ENCODE measurements at regions not wholly inside any gene's neighbourhood (a gene's known extent, or its start where the extent isn't known, plus 50 kb on each side); places are given as distances from the start of the nearest gene placed in this dataset.
"Not testable (repeated sequence)": the region's sequence is repeated elsewhere in the genome, so short reads cannot be mapped to it uniquely, and the experiment has no call there.

DNA sequence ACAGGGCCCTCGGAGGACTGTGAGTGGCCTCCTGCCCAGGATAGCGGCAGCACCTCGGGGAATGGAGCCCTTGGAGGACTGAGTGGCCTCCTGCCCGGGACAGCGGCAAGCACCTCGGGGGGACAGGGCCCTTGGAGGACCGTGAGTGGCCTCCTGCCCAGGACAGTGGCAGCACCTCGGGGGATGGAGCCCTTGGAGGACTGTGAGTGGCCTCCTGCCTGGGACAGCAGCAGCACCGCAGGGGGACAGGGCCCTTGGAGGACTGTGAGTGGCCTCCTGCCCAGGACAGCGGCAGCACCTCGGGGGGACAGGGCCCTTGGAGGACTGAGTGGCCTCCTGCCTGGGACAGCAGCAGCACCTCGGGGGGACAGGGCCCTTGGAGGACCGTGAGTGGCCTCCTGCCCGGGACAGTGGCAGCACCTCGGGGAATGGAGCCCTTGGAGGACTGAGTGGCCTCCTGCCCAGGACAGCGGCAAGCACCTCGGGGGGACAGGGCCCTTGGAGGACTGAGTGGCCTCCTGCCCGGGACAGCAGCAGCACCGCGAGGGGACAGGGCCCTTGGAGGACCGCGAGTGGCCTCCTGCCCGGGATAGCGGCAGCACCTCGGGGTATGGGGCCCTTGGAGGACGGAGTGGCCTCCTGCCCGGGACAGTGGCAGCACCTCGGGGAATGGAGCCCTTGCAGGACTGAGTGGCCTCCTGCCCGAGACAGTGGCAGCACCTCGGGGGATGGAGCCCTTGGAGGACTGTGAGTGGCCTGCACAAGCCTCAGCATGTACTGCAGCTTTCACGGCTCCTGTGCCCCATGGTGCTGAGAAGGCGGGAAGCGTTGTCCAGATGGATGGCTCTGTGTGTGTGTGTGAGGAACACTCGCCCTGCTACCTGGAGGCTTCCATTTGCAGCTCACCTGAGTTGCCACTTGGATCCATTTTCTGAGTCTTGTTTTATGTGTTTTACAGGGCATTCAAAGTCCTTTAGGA, 109.5 kb downstream of the SOX1 start:
- H4K91ac ChIP-seq (replicated peaks; ENCODE audit: insufficient read length, low read length); H3K23ac ChIP-seq (ENCODE audit: insufficient read length); H2BK15ac ChIP-seq (ENCODE audit: low read length); H2BK12ac ChIP-seq (ENCODE audit: low read depth, low read length); H2BK20ac ChIP-seq (ENCODE audit: low read length); H3K27me3 ChIP-seq (replicated peaks in 1 of 4; ENCODE audit: control insufficient read depth in 3 of 4, extremely low read depth in 1 of 4, insufficient read depth in 3 of 4, low read length in 3 of 4); H2AFZ ChIP-seq (ENCODE audit: low read length); H3K14ac ChIP-seq (ENCODE audit: insufficient read length); H3K79me2 ChIP-seq (ENCODE audit: control insufficient read depth in 1 of 2, insufficient read depth in 2 of 2, low read length in 2 of 2); H3K4me3 ChIP-seq (ENCODE audit: extremely low read depth in 1 of 4, insufficient read depth in 2 of 4, low read depth in 3 of 4, low read length in 4 of 4); H4K20me1 ChIP-seq (replicated peaks in 1 of 2; ENCODE audit: control insufficient read depth in 1 of 2, insufficient read depth in 2 of 2, low read length in 2 of 2); H3K23me2 ChIP-seq (ENCODE audit: low read depth, low read length); FAIRE-seq; H3K18ac ChIP-seq (ENCODE audit: extremely low read depth, low read length); H3K79me1 ChIP-seq (ENCODE audit: low read depth, low read length); H3K27ac ChIP-seq (ENCODE audit: low read depth, low read length); H2BK5ac ChIP-seq (ENCODE audit: low read depth, low read length); H3K4ac ChIP-seq (replicated peaks; ENCODE audit: insufficient read length, low read depth, low read length); CTCF ChIA-PET (ENCODE audit: partially characterized antibody); DNase-seq (ENCODE audit: low read depth in 1 of 2, low spot score in 2 of 2); H3K56ac ChIP-seq (replicated peaks; ENCODE audit: insufficient read length, low read depth, low read length); POLR2A ChIA-PET (ENCODE audit: partially characterized antibody); H3K36me3 ChIP-seq (ENCODE audit: control insufficient read depth in 2 of 4, insufficient read depth in 4 of 4, low read length in 3 of 4); H3K4me2 ChIP-seq (ENCODE audit: insufficient read depth in 1 of 2, low read depth in 2 of 2, low read length in 2 of 2); H4K5ac ChIP-seq (ENCODE audit: insufficient read length, low read depth, low read length); H2AK5ac ChIP-seq (ENCODE audit: low read depth, low read length); H2BK120ac ChIP-seq (replicated peaks; ENCODE audit: low read depth, low read length); H4K8ac ChIP-seq (ENCODE audit: extremely low read depth, insufficient read depth, low read length); H3K4me1 ChIP-seq (replicated peaks in 1 of 4; ENCODE audit: control insufficient read depth in 3 of 4, insufficient read depth in 4 of 4, low read length in 3 of 4); H3K9ac ChIP-seq (replicated peaks in 1 of 4; ENCODE audit: extremely low read depth in 1 of 4, low read depth in 3 of 4, low read length in 3 of 4); H3K9me3 ChIP-seq (ENCODE audit: insufficient read depth in 2 of 2, low read depth in 1 of 2, low read length in 1 of 2): not testable (repeated sequence)
- peak; percentile 84 for TF ChIP-seq E2F6 (IDR thresholded peaks at IDR 0.05)
- 84% methylated on average over 18 of the region's 34 CpGs; no CpG with 5 or more reads in 1 of the 2 experiments for WGBS, 2 experiments (ENCODE audit: extremely low coverage in 1 of 2, insufficient coverage in 1 of 2, insufficient read length in 1 of 2, insufficient replicate concordance in 2 of 2, low coverage in 1 of 2, low lambda C conversion rate in 2 of 2, missing lambda C conversion rate in 1 of 2)
